ENCODE measurements at regions not wholly inside any gene's neighbourhood (a gene's known extent, or its start where the extent isn't known, plus 50 kb on each side); places are given as distances from the start of the nearest gene placed in this dataset.

DNA sequence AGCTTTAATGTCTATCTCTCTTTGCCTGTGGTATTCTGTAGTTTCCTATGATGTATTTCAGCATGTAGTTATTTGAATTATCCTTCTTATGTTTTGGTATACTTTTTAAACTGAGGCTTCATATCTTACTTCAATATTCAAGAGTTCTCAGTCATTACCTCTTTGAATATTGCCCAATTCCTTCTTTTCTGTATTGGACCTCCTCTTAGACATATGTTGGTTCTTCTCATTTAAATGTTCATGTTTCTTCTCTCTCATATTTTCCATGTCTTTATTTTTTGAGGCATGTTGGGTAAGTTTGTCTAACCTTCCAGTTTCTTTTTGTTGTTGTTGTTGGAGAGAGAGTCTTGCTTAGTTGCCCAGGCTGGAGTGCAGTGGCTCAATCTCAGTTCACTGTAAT lies 140.6 kb downstream of the MRPS6 start:
- no peak for ATAC-seq
- TF ChIP-seq ISL1 (CRISPR knock-in tag; IDR thresholded peaks at IDR 0.05) (no peak), BACH2 (CRISPR knock-in tag; IDR thresholded peaks at IDR 0.05; ENCODE audit: borderline replicate concordance) (no peak), ZNF565 (CRISPR knock-in tag; conservative IDR thresholded peaks at IDR 0.05; ENCODE audit: low read depth) (no peak), GLIS3 (CRISPR knock-in tag; IDR thresholded peaks at IDR 0.05) (no peak), ESRRG (CRISPR knock-in tag; IDR thresholded peaks at IDR 0.05) (no peak), RARB (CRISPR knock-in tag; IDR thresholded peaks at IDR 0.05) (no peak), OSR1 (CRISPR knock-in tag; IDR thresholded peaks at IDR 0.05) (no peak), TOX (CRISPR knock-in tag; IDR thresholded peaks at IDR 0.05; ENCODE audit: borderline replicate concordance) (no peak)
- TF ChIP-seq, protein P1, sequence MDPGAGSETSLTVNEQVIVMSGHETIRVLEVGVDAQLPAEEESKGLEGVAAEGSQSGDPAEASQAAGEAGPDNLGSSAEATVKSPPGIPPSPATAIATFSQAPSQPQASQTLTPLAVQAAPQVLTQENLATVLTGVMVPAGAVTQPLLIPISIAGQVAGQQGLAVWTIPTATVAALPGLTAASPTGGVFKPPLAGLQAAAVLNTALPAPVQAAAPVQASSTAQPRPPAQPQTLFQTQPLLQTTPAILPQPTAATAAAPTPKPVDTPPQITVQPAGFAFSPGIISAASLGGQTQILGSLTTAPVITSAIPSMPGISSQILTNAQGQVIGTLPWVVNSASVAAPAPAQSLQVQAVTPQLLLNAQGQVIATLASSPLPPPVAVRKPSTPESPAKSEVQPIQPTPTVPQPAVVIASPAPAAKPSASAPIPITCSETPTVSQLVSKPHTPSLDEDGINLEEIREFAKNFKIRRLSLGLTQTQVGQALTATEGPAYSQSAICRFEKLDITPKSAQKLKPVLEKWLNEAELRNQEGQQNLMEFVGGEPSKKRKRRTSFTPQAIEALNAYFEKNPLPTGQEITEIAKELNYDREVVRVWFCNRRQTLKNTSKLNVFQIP (CRISPR knock-in tag; IDR thresholded peaks at IDR 0.05; ENCODE audit: borderline replicate concordance, low read depth) = no peak
- TF ChIP-seq, protein P2, sequence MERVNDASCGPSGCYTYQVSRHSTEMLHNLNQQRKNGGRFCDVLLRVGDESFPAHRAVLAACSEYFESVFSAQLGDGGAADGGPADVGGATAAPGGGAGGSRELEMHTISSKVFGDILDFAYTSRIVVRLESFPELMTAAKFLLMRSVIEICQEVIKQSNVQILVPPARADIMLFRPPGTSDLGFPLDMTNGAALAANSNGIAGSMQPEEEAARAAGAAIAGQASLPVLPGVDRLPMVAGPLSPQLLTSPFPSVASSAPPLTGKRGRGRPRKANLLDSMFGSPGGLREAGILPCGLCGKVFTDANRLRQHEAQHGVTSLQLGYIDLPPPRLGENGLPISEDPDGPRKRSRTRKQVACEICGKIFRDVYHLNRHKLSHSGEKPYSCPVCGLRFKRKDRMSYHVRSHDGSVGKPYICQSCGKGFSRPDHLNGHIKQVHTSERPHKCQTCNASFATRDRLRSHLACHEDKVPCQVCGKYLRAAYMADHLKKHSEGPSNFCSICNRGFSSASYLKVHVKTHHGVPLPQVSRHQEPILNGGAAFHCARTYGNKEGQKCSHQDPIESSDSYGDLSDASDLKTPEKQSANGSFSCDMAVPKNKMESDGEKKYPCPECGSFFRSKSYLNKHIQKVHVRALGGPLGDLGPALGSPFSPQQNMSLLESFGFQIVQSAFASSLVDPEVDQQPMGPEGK (CRISPR knock-in tag; IDR thresholded peaks at IDR 0.05; ENCODE audit: borderline replicate concordance) = no peak

DNA sequence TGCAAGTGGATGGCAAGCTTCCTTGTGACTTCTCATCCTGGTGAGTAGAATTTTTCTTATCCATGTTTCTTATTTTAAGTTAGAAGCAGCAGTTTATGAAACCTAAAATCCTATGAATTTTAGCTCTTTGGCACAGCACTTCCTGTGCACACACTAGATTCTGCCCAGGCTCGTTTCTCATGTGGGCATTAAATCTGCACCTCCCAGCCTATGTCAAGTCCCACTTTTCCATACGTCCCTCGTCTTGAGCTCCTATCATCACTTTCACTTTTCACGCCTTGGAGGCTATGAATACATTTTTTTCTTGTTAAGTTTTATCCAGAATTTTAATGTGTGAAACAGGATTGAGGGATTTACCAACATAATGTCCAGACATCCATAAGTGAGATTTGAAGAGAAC lies 142.1 kb downstream of the MRPS6 start:
- ATAC-seq = no peak
- TF ChIP-seq, protein P3, sequence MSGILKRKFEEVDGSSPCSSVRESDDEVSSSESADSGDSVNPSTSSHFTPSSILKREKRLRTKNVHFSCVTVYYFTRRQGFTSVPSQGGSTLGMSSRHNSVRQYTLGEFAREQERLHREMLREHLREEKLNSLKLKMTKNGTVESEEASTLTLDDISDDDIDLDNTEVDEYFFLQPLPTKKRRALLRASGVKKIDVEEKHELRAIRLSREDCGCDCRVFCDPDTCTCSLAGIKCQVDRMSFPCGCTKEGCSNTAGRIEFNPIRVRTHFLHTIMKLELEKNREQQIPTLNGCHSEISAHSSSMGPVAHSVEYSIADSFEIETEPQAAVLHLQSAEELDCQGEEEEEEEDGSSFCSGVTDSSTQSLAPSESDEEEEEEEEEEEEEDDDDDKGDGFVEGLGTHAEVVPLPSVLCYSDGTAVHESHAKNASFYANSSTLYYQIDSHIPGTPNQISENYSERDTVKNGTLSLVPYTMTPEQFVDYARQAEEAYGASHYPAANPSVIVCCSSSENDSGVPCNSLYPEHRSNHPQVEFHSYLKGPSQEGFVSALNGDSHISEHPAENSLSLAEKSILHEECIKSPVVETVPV (CRISPR knock-in tag; IDR thresholded peaks at IDR 0.05) = no peak
- TF ChIP-seq ZNF8 (CRISPR knock-in tag; IDR thresholded peaks at IDR 0.05) = no peak
- no peak for TF ChIP-seq ISL1 (CRISPR knock-in tag; IDR thresholded peaks at IDR 0.05)
- no peak for TF ChIP-seq ZC3H10 (CRISPR knock-in tag; IDR thresholded peaks at IDR 0.05)
- TF ChIP-seq TCF4 (CRISPR knock-in tag; IDR thresholded peaks at IDR 0.05; ENCODE audit: borderline replicate concordance) = no peak
- no peak for TF ChIP-seq RARB (CRISPR knock-in tag; IDR thresholded peaks at IDR 0.05)
- TF ChIP-seq, protein P1 (CRISPR knock-in tag; IDR thresholded peaks at IDR 0.05; ENCODE audit: borderline replicate concordance, low read depth) = no peak
- no peak for TF ChIP-seq ZFP30 (CRISPR knock-in tag; IDR thresholded peaks at IDR 0.05)
- no peak for TF ChIP-seq ZFP3 (CRISPR knock-in tag; IDR thresholded peaks at IDR 0.05)
- no peak for TF ChIP-seq BACH2 (CRISPR knock-in tag; IDR thresholded peaks at IDR 0.05; ENCODE audit: borderline replicate concordance)
- no peak for TF ChIP-seq SNAI2 (CRISPR knock-in tag; IDR thresholded peaks at IDR 0.05)
- no peak for TF ChIP-seq ARNTL (CRISPR knock-in tag; IDR thresholded peaks at IDR 0.05; ENCODE audit: borderline replicate concordance, low read depth)
- TF ChIP-seq ZNF70 (CRISPR knock-in tag; IDR thresholded peaks at IDR 0.05) = no peak
- no peak for TF ChIP-seq ESRRG (CRISPR knock-in tag; IDR thresholded peaks at IDR 0.05)
- TF ChIP-seq, protein P4, sequence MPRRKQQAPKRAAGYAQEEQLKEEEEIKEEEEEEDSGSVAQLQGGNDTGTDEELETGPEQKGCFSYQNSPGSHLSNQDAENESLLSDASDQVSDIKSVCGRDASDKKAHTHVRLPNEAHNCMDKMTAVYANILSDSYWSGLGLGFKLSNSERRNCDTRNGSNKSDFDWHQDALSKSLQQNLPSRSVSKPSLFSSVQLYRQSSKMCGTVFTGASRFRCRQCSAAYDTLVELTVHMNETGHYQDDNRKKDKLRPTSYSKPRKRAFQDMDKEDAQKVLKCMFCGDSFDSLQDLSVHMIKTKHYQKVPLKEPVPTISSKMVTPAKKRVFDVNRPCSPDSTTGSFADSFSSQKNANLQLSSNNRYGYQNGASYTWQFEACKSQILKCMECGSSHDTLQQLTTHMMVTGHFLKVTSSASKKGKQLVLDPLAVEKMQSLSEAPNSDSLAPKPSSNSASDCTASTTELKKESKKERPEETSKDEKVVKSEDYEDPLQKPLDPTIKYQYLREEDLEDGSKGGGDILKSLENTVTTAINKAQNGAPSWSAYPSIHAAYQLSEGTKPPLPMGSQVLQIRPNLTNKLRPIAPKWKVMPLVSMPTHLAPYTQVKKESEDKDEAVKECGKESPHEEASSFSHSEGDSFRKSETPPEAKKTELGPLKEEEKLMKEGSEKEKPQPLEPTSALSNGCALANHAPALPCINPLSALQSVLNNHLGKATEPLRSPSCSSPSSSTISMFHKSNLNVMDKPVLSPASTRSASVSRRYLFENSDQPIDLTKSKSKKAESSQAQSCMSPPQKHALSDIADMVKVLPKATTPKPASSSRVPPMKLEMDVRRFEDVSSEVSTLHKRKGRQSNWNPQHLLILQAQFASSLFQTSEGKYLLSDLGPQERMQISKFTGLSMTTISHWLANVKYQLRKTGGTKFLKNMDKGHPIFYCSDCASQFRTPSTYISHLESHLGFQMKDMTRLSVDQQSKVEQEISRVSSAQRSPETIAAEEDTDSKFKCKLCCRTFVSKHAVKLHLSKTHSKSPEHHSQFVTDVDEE (CRISPR knock-in tag; IDR thresholded peaks at IDR 0.05) = no peak
- TF ChIP-seq OSR1 (CRISPR knock-in tag; IDR thresholded peaks at IDR 0.05) = no peak
- no peak for TF ChIP-seq ZNF565 (CRISPR knock-in tag; conservative IDR thresholded peaks at IDR 0.05; ENCODE audit: low read depth)

Data from SK-N-SH treated with all-trans-retinoic acid at 6 μM for 48 hours (cell line).